ENCODE measurements at regions not wholly inside any gene's neighbourhood (a gene's known extent, or its start where the extent isn't known, plus 50 kb on each side); places are given as distances from the start of the nearest gene placed in this dataset.

- no peaks in the 10 kb centered on the region for H3F3A ChIP-seq (ENCODE audit: low read depth)
- H3K4me3 ChIP-seq (ENCODE audit: low read length, poor library complexity, severe bottlenecking) = no peak overlapping the region
- no peaks in the 10 kb centered on the region for H3K27me3 ChIP-seq (ENCODE audit: insufficient read depth, low read length, poor library complexity, severe bottlenecking)
- TF ChIP-seq CTCF (conservative IDR thresholded peaks at IDR 0.05; ENCODE audit: low read length) (no peak), EZH2phosphoT487 (IDR thresholded peaks at IDR 0.05; ENCODE audit: borderline replicate concordance) (no peak)
- H2AFZ ChIP-seq (ENCODE audit: low read length) = peak overlapping the region; percentile 79
- no peaks in the 10 kb centered on the region for H3K79me2 ChIP-seq (ENCODE audit: insufficient read depth, low read length)
- H3K4me1 ChIP-seq (ENCODE audit: insufficient read depth, low read length, poor library complexity, severe bottlenecking) = peaks cover 33% of the 10 kb centered on the region
- H3K4me2 ChIP-seq (ENCODE audit: low read depth, low read length, poor library complexity, severe bottlenecking) = peak overlapping the region; percentile 37
- H3K9ac ChIP-seq (ENCODE audit: low read depth, low read length, poor library complexity, severe bottlenecking) = no peak overlapping the region
- H4K20me1 ChIP-seq (ENCODE audit: insufficient read depth, low read length, poor library complexity, severe bottlenecking) = no peaks in the 10 kb centered on the region
- no peaks in the 10 kb centered on the region for H3K9me3 ChIP-seq (ENCODE audit: insufficient read depth, low read depth, low read length)
- H3K36me3 ChIP-seq (ENCODE audit: insufficient read depth, low read length) = no peaks in the 10 kb centered on the region
- no peaks in the 10 kb centered on the region for H3K9me2 ChIP-seq (replicated peaks; ENCODE audit: low read depth, low read length)
These were observed 129.3 kb upstream of the RAP1B start for GRCh38 chr12:68481181-68481941.

- no peaks in the 10 kb centered on the region for H3F3A ChIP-seq (ENCODE audit: low read depth)
- peaks cover 33% of the 10 kb centered on the region for H3K4me1 ChIP-seq (ENCODE audit: insufficient read depth, low read length, poor library complexity, severe bottlenecking)
- H2AFZ ChIP-seq (ENCODE audit: low read length) = peak overlapping the region; percentile 79; the same call in 1 of the 2 replicates
- no peaks in the 10 kb centered on the region for H3K27me3 ChIP-seq (ENCODE audit: insufficient read depth, low read length, poor library complexity, severe bottlenecking)
- peak overlapping the region; percentile 30 for H3K9ac ChIP-seq (ENCODE audit: low read depth, low read length, poor library complexity, severe bottlenecking)
- no peaks in the 10 kb centered on the region for H3K9me3 ChIP-seq (ENCODE audit: insufficient read depth, low read depth, low read length)
- H3K4me3 ChIP-seq (ENCODE audit: low read length, poor library complexity, severe bottlenecking) = no peak overlapping the region
- H3K79me2 ChIP-seq (ENCODE audit: insufficient read depth, low read length) = no peaks in the 10 kb centered on the region
- no peaks in the 10 kb centered on the region for H3K36me3 ChIP-seq (ENCODE audit: insufficient read depth, low read length)
- peak overlapping the region; percentile 37 for H3K4me2 ChIP-seq (ENCODE audit: low read depth, low read length, poor library complexity, severe bottlenecking)
- H4K20me1 ChIP-seq (ENCODE audit: insufficient read depth, low read length, poor library complexity, severe bottlenecking) = no peaks in the 10 kb centered on the region
- TF ChIP-seq EZH2phosphoT487 (IDR thresholded peaks at IDR 0.05; ENCODE audit: borderline replicate concordance) (no peak), CTCF (conservative IDR thresholded peaks at IDR 0.05; ENCODE audit: low read length) (no peak)
- H3K9me2 ChIP-seq (replicated peaks; ENCODE audit: low read depth, low read length) = no peaks in the 10 kb centered on the region
These were observed 128.7 kb upstream of the RAP1B start for GRCh38 chr12:68482014-68482413.

GRCh38 chr12:68482660-68483059 is 128.0 kb upstream of the RAP1B start:
- H3K79me2 ChIP-seq (ENCODE audit: insufficient read depth, low read length) = no peaks in the 10 kb centered on the region
- no peaks in the 10 kb centered on the region for H4K20me1 ChIP-seq (ENCODE audit: insufficient read depth, low read length, poor library complexity, severe bottlenecking)
- peak overlapping the region; percentile 37 for H3K4me2 ChIP-seq (ENCODE audit: low read depth, low read length, poor library complexity, severe bottlenecking)
- H3K4me3 ChIP-seq (ENCODE audit: low read length, poor library complexity, severe bottlenecking) = no peak overlapping the region
- H3K9me3 ChIP-seq (ENCODE audit: insufficient read depth, low read depth, low read length) = no peaks in the 10 kb centered on the region
- no peaks in the 10 kb centered on the region for H3K9me2 ChIP-seq (replicated peaks; ENCODE audit: low read depth, low read length)
- no peaks in the 10 kb centered on the region for H3K36me3 ChIP-seq (ENCODE audit: insufficient read depth, low read length)
- peak overlapping the region; percentile 30 for H3K9ac ChIP-seq (ENCODE audit: low read depth, low read length, poor library complexity, severe bottlenecking)
- H3F3A ChIP-seq (ENCODE audit: low read depth) = no peaks in the 10 kb centered on the region
- peaks cover 33% of the 10 kb centered on the region for H3K4me1 ChIP-seq (ENCODE audit: insufficient read depth, low read length, poor library complexity, severe bottlenecking)
- H2AFZ ChIP-seq (ENCODE audit: low read length) = no peak overlapping the region
- no peaks in the 10 kb centered on the region for H3K27me3 ChIP-seq (ENCODE audit: insufficient read depth, low read length, poor library complexity, severe bottlenecking)
- TF ChIP-seq CTCF (conservative IDR thresholded peaks at IDR 0.05; ENCODE audit: low read length) (no peak), EZH2phosphoT487 (IDR thresholded peaks at IDR 0.05; ENCODE audit: borderline replicate concordance) (no peak)

Measured in Loucy (cell line).